Adipocyte (in vitro differentiated cells): ENCODE measurements at regions not wholly inside any gene's neighbourhood (a gene's known extent, or its start where the extent isn't known, plus 50 kb on each side); places are given as distances from the start of the nearest gene placed in this dataset.
A peak's percentile ranks its signal among the peaks of the same experiment; 100 is the strongest.
"Not testable (repeated sequence)": the region's sequence is repeated elsewhere in the genome, so short reads cannot be mapped to it uniquely, and the experiment has no call there.

Source experiments
- DNase-seq: peaks from one replicate; pipeline ENCODE4 v3.0.0-alpha.2; 2015; ENCODE audit warnings: low read depth
- H3K27me3 ChIP-seq: replicated peaks from 2 replicates; pipeline ENCODE4 v1.7.0; 2013; ENCODE audit warnings: mild to moderate bottlenecking, low read length, moderate library complexity; ENCODE audit not compliant: control insufficient read depth, insufficient read depth
- H3K36me3 ChIP-seq: 2 replicates; pipeline ENCODE4 v1.7.0; 2013; ENCODE audit warnings: low read length, mild to moderate bottlenecking, moderate library complexity; ENCODE audit not compliant: control insufficient read depth, insufficient read depth, severe bottlenecking
- H3K4me1 ChIP-seq: 2 replicates; pipeline ENCODE4 v1.7.0; 2013; ENCODE audit warnings: mild to moderate bottlenecking, low read length, moderate library complexity; ENCODE audit not compliant: control insufficient read depth, insufficient read depth
- H3K4me3 ChIP-seq: 2 replicates; pipeline ENCODE4 v1.7.0; 2013; ENCODE audit warnings: mild to moderate bottlenecking, low read length, moderate library complexity
- H3K9ac ChIP-seq: 2 replicates; pipeline ENCODE4 v1.7.0; 2013; ENCODE audit warnings: mild to moderate bottlenecking, low read length, moderate library complexity
- H3K9me3 ChIP-seq: 2 replicates; pipeline ENCODE4 v1.7.0; 2013; ENCODE audit warnings: mild to moderate bottlenecking, low read length, moderate library complexity; ENCODE audit not compliant: control insufficient read depth

- no peaks in the 10 kb centered on the region for H3K36me3 ChIP-seq
- no peaks in the 10 kb centered on the region for H3K27me3 ChIP-seq
- no peak for DNase-seq
- no peak overlapping the region for H3K4me3 ChIP-seq
- H3K9me3 ChIP-seq: peaks cover 14% of the 10 kb centered on the region
- no peak overlapping the region for H3K9ac ChIP-seq
- no peaks in the 10 kb centered on the region for H3K4me1 ChIP-seq
These were observed 210.8 kb downstream of the FGF10 start for GRCh38 chr5:44178414-44178813.

GRCh38 chr5:44167540-44167939, 221.7 kb downstream of the FGF10 start:
- H3K9me3 ChIP-seq: peaks cover 5% of the 10 kb centered on the region
- no peaks in the 10 kb centered on the region for H3K4me1 ChIP-seq
- DNase-seq: no peak

GRCh38 chr5:44160369-44160768, 228.9 kb downstream of the FGF10 start:
- H3K9ac ChIP-seq: no peak overlapping the region
- H3K9me3 ChIP-seq: peaks cover 40% of the 10 kb centered on the region
- H3K36me3 ChIP-seq: no peaks in the 10 kb centered on the region
- H3K27me3 ChIP-seq: no peaks in the 10 kb centered on the region
- no peak for DNase-seq
- H3K4me3 ChIP-seq: no peak overlapping the region
- H3K4me1 ChIP-seq: peaks cover 4% of the 10 kb centered on the region

More at GRCh38 chr5:44167540-44167939, 221.7 kb downstream of the FGF10 start:
- Histone ChIP-seq H3K36me3 (no peaks in the 10 kb centered on the region), H3K9ac (no peak overlapping the region), H3K27me3 (no peaks in the 10 kb centered on the region), H3K4me3 (no peak overlapping the region)

- no peak for DNase-seq
- Histone ChIP-seq H3K9ac (no peak overlapping the region), H3K36me3 (no peaks in the 10 kb centered on the region), H3K4me3 (no peak overlapping the region), H3K4me1 (no peaks in the 10 kb centered on the region), H3K27me3 (no peaks in the 10 kb centered on the region), H3K9me3 (peaks cover 10% of the 10 kb centered on the region)
These were observed 239.0 kb downstream of the FGF10 start for GRCh38 chr5:44150075-44150723.

DNA sequence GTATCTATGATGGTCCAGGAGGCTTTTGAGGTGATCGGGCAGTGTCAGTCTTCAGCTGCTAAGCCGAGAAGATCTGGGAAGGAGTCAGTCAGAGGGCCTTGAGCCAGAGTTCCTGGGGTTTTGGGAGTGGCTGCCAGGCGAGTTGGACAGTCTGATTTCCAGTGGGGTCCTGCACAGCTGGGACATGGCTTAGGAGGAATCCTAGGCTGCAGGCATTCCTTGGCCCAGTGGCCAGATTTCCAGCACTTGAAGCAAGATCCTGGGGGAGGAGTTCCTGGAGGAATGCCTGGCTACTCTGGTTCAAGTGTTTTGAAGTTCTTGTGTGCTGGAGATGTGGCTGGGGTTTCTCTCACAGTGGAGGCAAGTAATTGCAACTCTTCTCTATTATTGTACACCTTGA, 271.3 kb downstream of the FGF10 start:
- not testable (repeated sequence) for H3K36me3 ChIP-seq, H3K9ac ChIP-seq, H3K27me3 ChIP-seq, H3K4me1 ChIP-seq, DNase-seq, H3K9me3 ChIP-seq, H3K4me3 ChIP-seq

- not testable (repeated sequence) for H3K9ac ChIP-seq, H3K27me3 ChIP-seq, H3K36me3 ChIP-seq, DNase-seq, H3K4me1 ChIP-seq, H3K4me3 ChIP-seq
- H3K9me3 ChIP-seq: peaks cover 13% of the 10 kb centered on the region
These were observed 281.0 kb downstream of the FGF10 start for GRCh38 chr5:44108232-44108631.

DNA sequence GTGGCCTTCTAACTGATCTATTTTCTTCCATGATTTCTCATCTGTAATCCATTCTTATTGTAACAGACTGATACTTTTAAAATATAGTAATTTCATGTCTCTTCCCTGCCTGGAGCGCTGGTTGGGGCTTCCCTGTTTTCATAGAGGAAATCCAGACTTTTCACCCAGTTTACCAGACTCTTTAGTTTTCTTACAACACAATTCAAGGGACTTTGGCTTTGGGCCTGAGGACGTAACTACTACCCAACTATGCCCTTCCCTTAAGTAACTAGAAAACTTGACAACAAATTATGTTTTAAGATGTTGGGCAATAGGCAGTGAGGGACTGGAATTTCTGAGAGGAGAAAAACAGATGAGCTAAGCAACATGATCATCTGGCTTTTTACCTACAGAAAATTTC, 289.6 kb downstream of the FGF10 start:
- H3K4me3 ChIP-seq: peak overlapping the region; percentile 13
- no peaks in the 10 kb centered on the region for H3K36me3 ChIP-seq
- no peaks in the 10 kb centered on the region for H3K9me3 ChIP-seq
- no peaks in the 10 kb centered on the region for H3K27me3 ChIP-seq
- H3K4me1 ChIP-seq: peaks cover 21% of the 10 kb centered on the region
- DNase-seq: no peak
- H3K9ac ChIP-seq: peak overlapping the region; percentile 52

- no peak for DNase-seq
- H3K36me3 ChIP-seq: no peaks in the 10 kb centered on the region
- H3K9me3 ChIP-seq: no peaks in the 10 kb centered on the region
- H3K4me1 ChIP-seq: peaks cover 49% of the 10 kb centered on the region
- H3K27me3 ChIP-seq: no peaks in the 10 kb centered on the region
- H3K9ac ChIP-seq: peak overlapping the region; percentile 75
- H3K4me3 ChIP-seq: peak overlapping the region; percentile 6
These were observed 299.6 kb downstream of the FGF10 start for GRCh38 chr5:44089424-44090144.

- Histone ChIP-seq H3K9ac (no peak overlapping the region), H3K9me3 (no peaks in the 10 kb centered on the region), H3K4me3 (no peak overlapping the region), H3K27me3 (no peaks in the 10 kb centered on the region), H3K36me3 (no peaks in the 10 kb centered on the region), H3K4me1 (peaks cover 37% of the 10 kb centered on the region)
- no peak for DNase-seq
These were observed 304.1 kb downstream of the FGF10 start for GRCh38 chr5:44085083-44085482.

GRCh38 chr5:44074547-44074946, 314.7 kb downstream of the FGF10 start:
- not testable (repeated sequence) for H3K9me3 ChIP-seq, H3K36me3 ChIP-seq

GRCh38 chr5:44051591-44051990, 337.6 kb downstream of the FGF10 start:
- Histone ChIP-seq H3K36me3 (no peaks in the 10 kb centered on the region), H3K27me3 (no peaks in the 10 kb centered on the region), H3K9ac (no peak overlapping the region), H3K4me1 (peaks cover 22% of the 10 kb centered on the region), H3K9me3 (no peaks in the 10 kb centered on the region), H3K4me3 (no peak overlapping the region)
- no peak for DNase-seq

More at GRCh38 chr5:44074547-44074946, 314.7 kb downstream of the FGF10 start:
- H3K4me1 ChIP-seq, H3K27me3 ChIP-seq, DNase-seq, H3K9ac ChIP-seq, H3K4me3 ChIP-seq: not testable (repeated sequence)
